SU-DHL-6 (cell line): ENCODE measurements at regions not wholly inside any gene's neighbourhood (a gene's known extent, or its start where the extent isn't known, plus 50 kb on each side); places are given as distances from the start of the nearest gene placed in this dataset.

Experiments
- H2AFZ ChIP-seq: fragments of 200-600 bp; sonication (generic); 2 replicates; pipeline ENCODE4 v1.6.1; 2014; ENCODE audit warnings: low read depth, mild to moderate bottlenecking, moderate library complexity, mixed read lengths, antibody characterized with exemption, low read length; ENCODE audit not compliant: severe bottlenecking
- H3F3A ChIP-seq: fragments of 200-600 bp; shearing (Covaris generic); 2 replicates; pipeline ENCODE4 v1.6.0; 2016; ENCODE audit warnings: antibody characterized with exemption, mild to moderate bottlenecking; ENCODE audit not compliant: insufficient read depth
- H3K27ac ChIP-seq: fragments of 200-600 bp; sonication (generic); 2 replicates; pipeline ENCODE4 v1.5.1; 2016; ENCODE audit warnings: low read depth, mild to moderate bottlenecking, low read length, moderate library complexity, mixed read lengths
- H3K27me3 ChIP-seq: fragments of 200-600 bp; sonication (generic), shearing (Covaris generic); 2 replicates; pipeline ENCODE4 v1.6.0; 2014; ENCODE audit warnings: mild to moderate bottlenecking, low read length
- H3K36me3 ChIP-seq: fragments of 200-600 bp; sonication (generic); 2 replicates; pipeline ENCODE4 v1.6.1; 2014; ENCODE audit warnings: mild to moderate bottlenecking, low read length, mixed read lengths
- H3K4me2 ChIP-seq: fragments of 300-600, 200-600 bp; shearing (Covaris generic), sonication (generic); 2 replicates; pipeline ENCODE4 v1.6.0; 2014; ENCODE audit warnings: low read length, low read depth, mild to moderate bottlenecking; ENCODE audit not compliant: poor library complexity, severe bottlenecking
- H3K4me3 ChIP-seq: fragments of 200-600 bp; sonication (generic); 2 replicates; pipeline ENCODE4 v1.5.1; 2014; ENCODE audit warnings: antibody characterized with exemption, low read length, mild to moderate bottlenecking, mixed read lengths; ENCODE audit not compliant: insufficient read depth, poor library complexity, severe bottlenecking
- H3K79me2 ChIP-seq: fragments of 200-600 bp; sonication (generic); 2 replicates; pipeline ENCODE4 v1.6.1; 2014; ENCODE audit warnings: mild to moderate bottlenecking, low read length, moderate library complexity; ENCODE audit not compliant: insufficient read depth
- H3K9ac ChIP-seq: fragments of 200-600 bp; sonication (generic); 2 replicates; pipeline ENCODE4 v1.7.0; 2014; ENCODE audit warnings: mild to moderate bottlenecking, low read length
- H3K9me2 ChIP-seq: fragments of 200-600 bp; sonication (generic); replicated peaks from 2 replicates; pipeline ENCODE4 v1.6.1; 2014; ENCODE audit warnings: low read length; ENCODE audit not compliant: insufficient read depth
- H3K9me3 ChIP-seq: fragments of 200-600 bp; sonication (generic); 2 replicates; pipeline ENCODE4 v1.6.1; 2014; ENCODE audit warnings: low read length, mixed read lengths; ENCODE audit not compliant: insufficient read depth
- H4K20me1 ChIP-seq: fragments of 200-600 bp; sonication (generic); 2 replicates; pipeline ENCODE4 v1.6.1; 2014; ENCODE audit warnings: low read depth, mild to moderate bottlenecking, antibody characterized with exemption, low read length, moderate library complexity, mixed read lengths
- CTCF ChIP-seq: fragments of 200-600 bp; sonication (generic); IDR thresholded peaks from one replicate; pipeline ENCODE4 v1.5.1; 2017; ENCODE audit warnings: antibody characterized with exemption, mild to moderate bottlenecking, low read length, moderate library complexity; ENCODE audit not compliant: insufficient read depth, poor library complexity, severe bottlenecking
- EZH2phosphoT487 ChIP-seq: fragments of 200-600 bp; sonication (generic), shearing (Covaris generic); conservative IDR thresholded peaks from 2 replicates; pipeline ENCODE4 v1.6.1; 2018; ENCODE audit warnings: mild to moderate bottlenecking, antibody characterized with exemption, low read length, moderate library complexity, mixed read lengths

DNA sequence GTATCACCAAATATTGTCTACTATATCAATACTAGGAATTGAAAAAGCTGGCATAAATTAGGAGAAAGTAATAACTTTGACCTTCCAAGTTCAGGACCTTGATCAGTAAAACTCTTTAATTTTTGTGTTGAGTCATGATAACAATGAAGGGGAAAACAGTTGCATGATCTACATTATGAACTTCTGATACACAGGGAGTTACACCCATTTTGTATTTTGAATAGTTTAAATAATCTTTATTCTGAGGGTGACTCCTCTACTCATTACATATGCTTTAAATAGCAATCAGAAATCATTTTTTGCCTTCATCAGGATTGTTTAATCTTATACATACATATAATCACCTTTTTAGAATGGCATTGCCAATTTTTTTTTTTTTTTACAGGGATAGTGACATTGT, 492.5 kb downstream of the NAV3 start:
- no peaks in the 10 kb centered on the region for H3K9me2 ChIP-seq
- no peaks in the 10 kb centered on the region for H3K36me3 ChIP-seq
- H3K27ac ChIP-seq, result no peak overlapping the region
- no peaks in the 10 kb centered on the region for H3K27me3 ChIP-seq
- H3F3A ChIP-seq, result no peaks in the 10 kb centered on the region
- no peak for TF ChIP-seq EZH2phosphoT487
- TF ChIP-seq CTCF, result no peak
- no peaks in the 10 kb centered on the region for H4K20me1 ChIP-seq
- no peaks in the 10 kb centered on the region for H3K9me3 ChIP-seq
- no peak overlapping the region for H3K4me3 ChIP-seq
- no peak overlapping the region for H3K9ac ChIP-seq
- no peak overlapping the region for H2AFZ ChIP-seq
- H3K4me2 ChIP-seq, result no peak overlapping the region
- no peaks in the 10 kb centered on the region for H3K79me2 ChIP-seq

- Histone ChIP-seq H4K20me1 (no peaks in the 10 kb centered on the region), H3F3A (no peaks in the 10 kb centered on the region), H3K79me2 (no peaks in the 10 kb centered on the region), H2AFZ (no peak overlapping the region), H3K9ac (no peak overlapping the region), H3K27ac (no peak overlapping the region), H3K4me3 (no peak overlapping the region), H3K4me2 (no peak overlapping the region), H3K36me3 (no peaks in the 10 kb centered on the region), H3K9me3 (no peaks in the 10 kb centered on the region), H3K27me3 (no peaks in the 10 kb centered on the region), H3K9me2 (no peaks in the 10 kb centered on the region)
- TF ChIP-seq EZH2phosphoT487 (no peak), CTCF (no peak)
Measured at GRCh38 chr12:78324234-78324633, 493.5 kb downstream of the NAV3 start.

DNA sequence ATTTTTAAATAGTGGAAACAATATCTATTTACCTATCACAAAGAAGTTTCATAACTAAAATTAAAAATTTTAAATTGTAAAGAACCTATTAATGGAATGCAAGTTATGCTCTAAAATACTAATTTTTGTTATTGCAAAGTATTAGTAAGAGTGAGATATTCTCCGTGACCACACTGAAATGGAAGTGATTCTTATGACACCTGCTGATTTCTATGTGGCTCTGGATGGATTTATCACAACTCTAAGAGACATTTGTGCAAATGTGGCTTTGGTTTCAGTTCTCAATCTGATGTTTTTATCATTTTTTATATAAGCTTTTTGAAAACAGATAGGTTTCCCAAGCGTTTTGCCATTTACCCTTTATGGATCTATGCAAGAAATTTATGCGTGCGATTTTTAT, 497.8 kb downstream of the NAV3 start:
- H3K27ac ChIP-seq, result no peak overlapping the region

More for the DNA sequence above, 497.8 kb downstream of the NAV3 start:
- Histone ChIP-seq H3K4me3 (no peak overlapping the region), H3K79me2 (no peaks in the 10 kb centered on the region), H3K27me3 (no peaks in the 10 kb centered on the region), H3K36me3 (no peaks in the 10 kb centered on the region), H3K9me3 (no peaks in the 10 kb centered on the region), H3F3A (no peaks in the 10 kb centered on the region), H3K4me2 (no peak overlapping the region), H2AFZ (no peak overlapping the region), H4K20me1 (no peaks in the 10 kb centered on the region), H3K9ac (no peak overlapping the region), H3K9me2 (no peaks in the 10 kb centered on the region)
- TF ChIP-seq EZH2phosphoT487, result no peak
- TF ChIP-seq CTCF, result no peak
